ENCODE measurements at regions not wholly inside any gene's neighbourhood (a gene's known extent, or its start where the extent isn't known, plus 50 kb on each side); places are given as distances from the start of the nearest gene placed in this dataset.
"Not testable (repeated sequence)": the region's sequence is repeated elsewhere in the genome, so short reads cannot be mapped to it uniquely, and the experiment has no call there.

DNA sequence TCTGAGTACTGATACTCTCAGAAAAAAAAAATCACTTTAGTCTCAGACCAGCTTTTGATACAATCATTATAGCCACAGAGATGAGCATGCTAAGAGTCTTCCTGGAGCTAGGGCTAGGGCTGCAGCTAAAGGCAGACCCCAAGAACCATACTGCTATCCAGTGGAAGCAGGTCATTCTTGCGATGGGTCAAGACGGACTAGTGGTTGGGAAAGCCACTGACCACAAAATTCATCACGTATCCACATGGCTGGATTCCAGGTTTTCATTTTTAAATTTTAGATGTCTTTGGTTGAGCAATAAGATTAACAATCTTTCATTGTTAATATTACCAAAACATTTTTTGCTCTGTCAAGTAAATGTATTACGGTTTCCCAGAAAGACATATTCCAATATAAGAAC is 598.1 kb downstream of the DNAH5 start:
- DNase-seq (ENCODE audit: low read depth), result no peak

DNA sequence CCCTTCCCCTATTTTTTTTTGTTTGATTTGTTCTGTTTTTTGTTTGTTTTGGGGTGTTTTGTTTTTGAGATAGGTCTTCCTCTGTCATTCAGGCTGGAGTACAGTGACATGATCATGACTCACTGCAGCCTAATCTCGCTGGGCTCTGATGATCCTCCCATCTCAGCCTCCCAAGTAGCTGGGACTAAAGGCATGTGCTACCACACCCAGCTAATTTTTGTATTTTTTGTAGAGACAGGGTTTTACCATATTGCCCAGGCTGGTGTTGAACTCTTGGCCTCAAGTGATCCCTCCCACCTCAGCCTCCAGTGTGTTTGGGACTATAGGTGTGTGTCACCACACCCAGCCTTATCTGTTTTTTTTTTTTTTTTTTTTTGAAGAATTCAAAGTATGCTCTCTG is 605.4 kb downstream of the DNAH5 start:
- DNase-seq (ENCODE audit: low read depth), result no peak

DNA sequence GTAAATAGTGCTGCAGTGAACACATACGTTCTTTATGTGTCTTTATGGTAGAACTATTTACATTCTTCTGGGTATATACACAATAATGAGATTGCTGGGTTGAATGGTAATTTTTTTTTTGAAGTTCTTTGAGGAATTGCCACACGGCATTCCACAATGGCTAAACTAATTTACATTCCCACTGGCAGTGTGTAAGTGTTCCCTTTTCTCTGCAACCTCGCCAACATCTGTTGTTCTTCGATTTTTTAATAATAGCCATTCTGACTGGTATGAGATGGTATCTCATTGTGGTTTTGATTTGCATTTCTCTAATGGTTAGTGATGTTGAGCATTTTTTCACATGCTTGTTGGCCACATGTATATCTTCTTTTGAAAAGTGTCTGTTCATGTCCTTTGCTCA is 609.5 kb downstream of the DNAH5 start:
- not testable (repeated sequence) for DNase-seq (ENCODE audit: low read depth)

DNA sequence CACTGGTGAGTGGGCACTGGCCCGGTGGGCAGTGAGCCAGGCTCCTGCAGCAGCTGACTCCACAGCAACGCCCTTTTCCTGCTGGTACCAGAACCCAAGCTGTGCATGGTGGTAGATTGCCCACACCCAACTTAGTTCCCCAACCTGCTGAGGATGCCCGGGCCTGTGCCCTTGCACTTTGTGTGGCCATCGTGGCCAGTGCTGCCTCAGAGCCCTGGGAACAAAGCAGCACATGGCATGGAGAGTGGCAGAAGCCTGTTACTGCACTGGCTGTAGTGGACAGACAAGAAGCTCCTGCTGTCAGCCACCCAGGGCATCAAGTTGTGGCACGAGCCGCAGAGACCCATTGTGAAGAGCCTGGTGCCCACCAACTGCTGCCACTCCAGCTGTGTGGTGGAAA is 612.9 kb downstream of the DNAH5 start:
- no peak for DNase-seq (ENCODE audit: low read depth)

DNA sequence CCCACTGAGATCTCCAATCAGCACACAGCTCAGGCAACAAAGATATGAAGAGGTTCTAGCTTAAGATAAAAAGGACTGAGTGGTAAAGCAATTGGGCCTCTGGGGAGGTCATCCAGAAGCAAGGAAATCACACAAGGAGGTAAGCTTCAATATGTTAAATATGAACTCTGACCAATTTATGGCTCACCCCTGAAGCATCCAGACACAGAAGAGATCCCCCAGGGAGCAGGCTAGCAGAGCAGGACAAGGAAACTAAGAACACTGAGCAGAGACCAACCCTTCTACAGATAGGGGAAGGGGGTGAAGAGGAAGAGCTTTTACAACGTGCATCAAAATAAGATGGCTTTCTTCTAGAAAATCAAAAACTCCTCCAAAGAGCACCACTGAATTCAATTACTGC is 616.2 kb downstream of the DNAH5 start:
- DNase-seq (ENCODE audit: low read depth), result no peak

DNA sequence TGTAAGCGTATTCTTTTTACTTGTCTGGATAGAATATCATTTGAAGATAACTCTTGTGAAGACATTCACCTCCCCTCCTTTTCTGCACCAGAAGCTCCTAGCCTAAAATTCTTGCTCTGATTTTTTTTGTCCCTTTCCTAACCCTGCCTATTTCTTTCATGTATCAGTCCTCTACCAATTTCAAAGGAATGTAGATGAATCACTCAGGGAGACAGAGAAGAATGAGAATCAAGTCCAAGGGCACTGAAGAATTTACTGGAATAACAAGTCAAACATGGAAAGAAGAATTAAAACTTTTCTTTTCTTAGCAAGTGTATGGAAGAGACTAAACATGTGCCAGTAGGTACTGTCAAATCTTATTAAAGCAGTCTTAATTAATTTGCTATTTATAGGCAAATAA is 618.7 kb downstream of the DNAH5 start:
- no peak for DNase-seq (ENCODE audit: low read depth)

DNA sequence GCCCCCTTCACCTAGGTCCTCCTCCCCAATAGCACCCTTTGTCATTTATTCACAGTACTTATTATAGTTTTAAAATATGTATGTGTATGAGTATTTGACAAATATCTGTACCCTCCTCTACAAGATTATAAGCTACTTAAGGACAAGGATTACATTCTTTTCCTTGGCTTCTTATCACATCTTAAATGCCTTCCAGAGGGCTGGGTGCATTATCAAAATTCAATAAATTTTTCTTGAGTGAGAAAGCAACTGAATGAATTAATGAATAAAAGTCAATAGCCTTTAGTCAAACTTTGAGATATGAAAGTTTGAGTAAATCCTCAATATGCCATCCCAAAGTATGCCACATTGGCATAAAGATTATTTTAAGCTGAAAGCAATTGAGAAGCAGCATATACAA is 621.7 kb downstream of the DNAH5 start:
- DNase-seq (ENCODE audit: low read depth), result no peak

DNA sequence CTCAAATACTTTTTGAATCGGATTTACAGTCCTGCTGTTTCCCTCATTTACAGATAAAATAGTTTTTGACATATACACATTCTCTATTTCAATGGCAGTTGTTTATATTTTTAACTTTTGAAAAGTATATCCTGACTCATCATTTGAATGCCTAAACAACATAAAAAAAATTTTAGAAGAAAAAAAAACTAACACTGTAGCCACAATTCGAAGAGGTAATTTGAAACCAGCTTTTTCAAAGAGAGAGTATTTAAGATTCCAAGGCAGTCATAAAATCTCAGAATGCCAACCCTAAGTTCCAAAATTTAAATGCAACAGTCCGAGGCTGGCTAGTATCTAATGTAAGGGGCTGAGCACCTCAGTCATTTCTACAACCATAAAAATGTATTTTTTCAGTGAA is 626.8 kb downstream of the DNAH5 start:
- no peak for DNase-seq (ENCODE audit: low read depth)

DNA sequence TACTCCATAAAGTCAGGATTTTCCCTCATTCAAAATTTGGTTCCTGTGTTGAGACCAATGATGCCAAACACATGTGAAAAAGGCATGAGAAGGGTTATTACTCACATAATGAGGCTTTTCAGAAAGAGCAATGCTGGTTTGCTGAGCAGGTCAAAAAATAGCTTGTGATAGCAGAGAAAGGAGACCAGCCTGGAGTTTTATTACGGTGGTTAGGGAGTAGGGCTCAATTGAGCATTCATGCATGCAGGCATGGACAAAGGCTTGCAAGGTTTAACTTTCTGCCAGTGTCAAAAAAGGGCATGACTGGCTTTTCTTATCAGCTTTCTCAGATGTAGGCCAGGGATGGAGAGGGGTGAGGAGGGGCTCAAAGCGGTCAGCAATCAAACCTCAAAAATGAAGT is 628.3 kb downstream of the DNAH5 start:
- DNase-seq (ENCODE audit: low read depth), result no peak

DNA sequence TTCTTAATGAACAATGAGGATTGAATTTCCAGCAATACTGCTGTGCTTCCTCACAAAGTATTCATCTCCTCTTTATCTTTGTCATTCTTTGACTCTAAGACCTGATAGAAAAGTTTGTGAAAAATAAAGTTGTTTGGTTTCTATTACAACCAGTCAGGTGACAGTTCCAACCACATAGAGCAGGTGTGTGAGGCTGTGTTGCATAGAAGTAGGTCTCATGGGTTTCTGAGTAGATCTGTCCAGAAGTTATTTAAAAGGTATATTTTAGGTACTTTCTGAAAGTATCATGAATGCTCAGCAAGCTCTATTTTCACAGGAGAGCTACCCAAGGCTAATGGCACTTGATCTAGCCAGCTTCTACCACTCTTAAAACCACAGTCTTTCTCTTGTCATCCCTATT is 637.0 kb downstream of the DNAH5 start:
- DNase-seq (ENCODE audit: low read depth), result no peak

DNA sequence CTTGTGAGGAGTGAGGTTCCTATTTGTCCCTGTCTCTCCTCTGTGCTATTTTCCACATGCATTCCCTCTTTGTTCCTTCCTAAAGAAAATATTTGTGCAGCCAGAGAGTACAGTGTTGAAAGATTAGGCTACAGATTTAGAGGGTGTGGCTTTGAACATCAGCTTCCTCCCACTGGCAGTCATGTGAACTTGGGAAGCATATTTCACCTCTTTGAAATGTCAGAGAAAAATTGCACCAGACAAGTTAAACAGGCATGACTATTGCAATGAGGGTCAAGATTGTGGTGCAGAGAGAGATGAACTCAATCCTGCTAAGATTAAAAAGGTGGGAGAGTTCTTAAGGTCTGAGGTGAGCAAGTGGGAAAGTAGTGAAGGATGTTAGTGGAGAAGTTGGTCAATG is 641.0 kb downstream of the DNAH5 start:
- no peak for DNase-seq (ENCODE audit: low read depth)

DNA sequence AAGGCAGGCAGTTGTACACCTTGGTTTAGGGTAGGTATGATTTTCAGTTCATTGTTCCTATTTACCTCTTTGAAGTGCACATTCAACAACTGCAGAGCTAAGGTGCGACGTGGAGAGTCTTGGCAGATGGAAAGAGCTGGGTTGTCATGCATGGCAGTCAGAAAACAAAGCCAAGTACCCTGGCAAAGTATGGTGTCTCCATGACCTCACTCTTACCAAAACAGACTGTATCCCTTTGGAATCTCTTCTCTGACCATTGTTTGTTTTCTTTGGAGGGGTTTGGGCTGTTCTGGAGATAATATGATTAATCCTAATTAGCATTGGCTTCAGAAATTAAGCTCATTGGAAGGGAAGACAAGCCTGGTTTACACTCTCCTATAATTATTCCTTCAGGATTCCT is 665.7 kb downstream of the DNAH5 start:
- no peak for DNase-seq (ENCODE audit: low read depth)

DNA sequence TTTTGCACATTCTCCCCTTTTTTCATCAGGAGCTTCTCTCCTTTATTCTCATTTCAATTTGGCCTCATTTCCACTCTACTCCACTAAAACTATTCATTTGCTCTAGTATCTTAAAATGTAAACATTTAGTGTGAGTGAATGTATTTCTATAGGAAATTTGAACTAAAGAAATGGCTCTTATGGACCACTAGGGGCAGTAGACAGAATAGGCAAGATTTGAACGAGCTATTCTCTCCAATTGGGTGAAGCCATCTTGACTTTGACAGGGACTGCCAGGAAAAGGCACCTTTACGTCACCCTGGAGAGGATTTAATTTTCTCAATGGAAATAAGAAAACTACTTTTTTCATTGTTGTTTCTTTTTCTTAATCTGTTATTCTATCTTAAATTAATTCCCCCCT is 666.3 kb downstream of the DNAH5 start:
- no peak for DNase-seq (ENCODE audit: low read depth)

DNA sequence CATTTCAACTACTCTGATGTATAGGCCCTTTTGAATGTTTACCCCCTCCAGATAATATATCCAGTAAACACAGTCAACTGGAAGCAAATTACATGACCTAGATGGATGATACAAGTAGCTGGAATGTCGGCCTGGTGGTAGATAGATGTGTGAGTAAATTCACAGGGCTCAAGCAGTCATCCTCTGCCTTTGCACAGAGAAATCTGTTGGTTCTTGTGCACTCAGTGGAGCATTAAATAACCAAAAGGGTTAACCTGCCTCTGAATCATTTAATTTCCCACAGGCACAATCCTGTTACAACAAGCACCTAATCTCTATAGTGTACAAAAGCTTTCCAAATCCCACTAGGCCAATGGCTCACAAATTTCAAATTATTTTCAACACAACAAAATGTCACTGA is 668.3 kb downstream of the DNAH5 start:
- no peak for DNase-seq (ENCODE audit: low read depth)

DNA sequence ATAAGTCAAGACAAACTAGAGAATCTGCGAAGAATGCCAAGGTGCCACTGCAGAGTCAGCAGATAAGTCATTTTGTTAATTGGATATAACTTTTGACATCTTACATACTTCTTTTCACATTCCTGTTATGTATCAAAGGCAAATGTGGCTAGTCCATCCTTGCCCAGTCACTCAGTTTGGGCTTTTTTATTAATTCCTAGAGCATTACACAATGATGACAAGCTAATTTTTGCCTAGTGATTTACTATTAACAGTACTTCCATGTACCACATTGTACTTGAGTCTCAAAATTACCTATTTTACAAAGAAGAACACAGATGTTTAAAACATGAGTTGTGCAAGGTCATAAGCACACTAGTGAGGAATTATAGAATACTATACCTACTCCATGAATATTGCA is 680.8 kb downstream of the DNAH5 start:
- no peak for DNase-seq (ENCODE audit: low read depth)

DNA sequence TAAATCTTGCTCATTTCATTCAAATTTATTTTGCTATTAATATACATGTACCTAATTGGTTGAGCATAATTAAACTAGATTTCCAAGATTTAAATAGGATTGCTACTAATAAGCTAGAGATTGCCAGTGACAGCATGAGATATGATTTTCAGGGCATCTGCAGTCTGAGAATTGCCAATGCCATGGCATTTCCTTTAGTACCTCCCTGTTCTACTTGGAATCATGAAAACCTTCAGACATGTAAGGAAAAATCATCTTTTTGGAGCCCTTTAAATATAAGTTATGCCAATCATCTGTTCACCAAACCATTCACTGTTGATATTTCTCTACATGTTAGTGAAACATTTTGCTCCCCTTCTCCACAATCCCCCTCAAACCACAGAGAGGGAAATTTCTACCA is 691.4 kb downstream of the DNAH5 start:
- DNase-seq (ENCODE audit: low read depth), result no peak

DNA sequence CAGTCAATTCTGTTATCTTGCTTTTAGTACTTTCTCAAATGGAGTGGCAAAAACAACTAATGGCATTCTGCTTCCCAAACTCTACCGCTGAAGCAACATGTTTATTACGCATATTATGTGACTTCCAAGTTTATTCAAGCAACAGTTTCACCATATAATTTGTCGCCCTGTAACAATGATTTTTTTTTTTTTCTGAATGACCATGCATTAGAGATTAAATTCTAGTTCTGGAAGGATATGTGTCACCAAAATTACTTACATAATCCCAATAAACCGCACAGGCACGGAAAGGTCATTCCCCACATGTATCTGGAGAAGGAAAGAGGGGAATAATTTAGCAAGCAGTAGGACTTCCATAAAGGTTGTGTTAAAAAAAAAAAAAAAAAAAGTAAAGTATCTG is 691.8 kb downstream of the DNAH5 start:
- no peak for DNase-seq (ENCODE audit: low read depth)

DNA sequence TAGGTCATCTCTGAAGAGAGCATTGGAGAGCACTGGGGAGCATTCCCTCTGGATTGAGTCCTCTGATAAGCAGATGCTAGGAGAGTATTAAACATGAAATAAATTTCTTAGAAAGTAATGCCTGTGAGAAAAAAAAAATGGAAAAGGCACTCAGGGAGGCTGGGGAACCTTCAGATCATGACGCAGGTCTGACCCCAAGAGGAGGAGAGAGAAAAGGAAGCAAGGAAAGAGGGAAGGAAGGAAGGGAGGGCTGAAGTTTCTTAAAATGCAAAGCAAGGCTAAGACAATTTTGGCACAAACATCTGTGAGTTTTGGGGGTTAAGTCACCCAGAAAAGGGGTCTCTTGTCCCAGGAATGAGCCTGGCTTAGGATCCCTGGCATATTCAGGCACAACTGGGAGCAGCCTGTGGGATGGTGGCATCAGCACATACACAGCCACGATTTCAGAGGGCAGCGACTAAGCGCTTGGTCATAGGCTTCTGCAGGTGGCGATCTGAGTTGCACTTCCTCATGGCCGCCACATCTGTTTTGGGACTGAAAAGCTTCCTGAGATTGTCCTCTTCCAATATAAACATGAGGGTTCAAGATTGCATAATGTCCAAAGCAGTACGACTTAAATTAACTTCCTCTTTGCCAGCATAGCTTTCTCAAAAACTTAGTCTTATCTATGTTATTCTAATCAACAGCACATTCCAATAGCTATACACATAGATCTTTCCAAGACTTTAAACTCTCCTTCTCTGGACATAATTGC is 692.7 kb downstream of the DNAH5 start:
- DNase-seq (ENCODE audit: low read depth), result no peak

DNA sequence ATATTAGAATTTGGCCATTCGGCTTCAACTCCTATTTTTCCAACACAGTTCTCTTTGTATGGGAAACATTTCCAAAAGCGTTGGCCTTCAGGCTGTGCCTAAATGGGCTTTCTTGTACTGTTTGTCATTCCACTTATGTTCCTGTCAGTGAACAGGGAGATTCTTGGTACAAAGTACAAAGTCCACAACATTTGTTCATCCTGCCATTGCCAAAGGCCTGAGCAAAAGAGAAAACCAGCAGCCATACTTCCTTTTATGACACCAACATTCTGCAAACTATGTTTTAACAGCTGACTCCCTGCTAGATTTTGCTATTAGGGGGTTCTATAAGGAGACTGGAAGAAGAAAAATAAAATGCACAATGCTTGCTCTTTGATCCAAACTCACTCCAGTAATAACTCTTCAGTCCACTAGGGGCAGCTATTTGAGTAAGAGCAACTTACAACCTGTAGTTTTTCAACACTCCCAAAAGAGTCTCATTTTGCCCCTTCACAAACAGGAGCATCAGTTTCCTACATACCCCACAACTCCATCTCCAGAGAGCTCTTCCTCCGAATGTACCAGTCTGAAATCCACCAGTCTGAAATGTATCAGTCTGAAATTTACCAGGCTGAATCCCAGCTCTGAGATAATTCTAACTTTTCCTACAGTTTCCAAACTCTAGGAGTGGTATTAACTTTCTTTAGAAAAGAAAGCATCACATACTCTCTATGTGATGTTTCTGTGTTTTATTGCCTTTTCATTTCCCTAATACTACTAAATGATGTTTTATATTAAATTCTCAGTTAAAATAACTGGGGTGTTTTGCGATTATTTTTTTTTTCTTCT is 693.8 kb downstream of the DNAH5 start:
- no peak for DNase-seq (ENCODE audit: low read depth)

DNA sequence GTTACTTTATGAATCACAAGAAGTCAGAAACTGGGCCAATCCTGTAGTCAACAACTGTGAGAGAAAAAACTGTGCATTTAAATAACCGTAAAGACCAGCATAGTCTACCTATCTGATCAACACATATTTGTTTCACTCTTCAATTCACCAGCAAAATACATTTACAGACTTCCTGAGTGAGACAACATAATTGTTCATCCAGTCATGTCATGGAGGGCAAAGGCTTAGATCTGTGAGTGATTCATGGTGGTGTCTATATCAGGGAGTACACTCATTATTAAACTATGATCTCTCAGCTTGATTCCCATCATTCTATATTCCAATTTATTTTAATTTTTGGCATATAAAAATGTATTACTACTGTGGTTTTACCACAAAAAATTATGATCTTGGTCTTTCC is 694.6 kb downstream of the DNAH5 start:
- DNase-seq (ENCODE audit: low read depth), result no peak

DNA sequence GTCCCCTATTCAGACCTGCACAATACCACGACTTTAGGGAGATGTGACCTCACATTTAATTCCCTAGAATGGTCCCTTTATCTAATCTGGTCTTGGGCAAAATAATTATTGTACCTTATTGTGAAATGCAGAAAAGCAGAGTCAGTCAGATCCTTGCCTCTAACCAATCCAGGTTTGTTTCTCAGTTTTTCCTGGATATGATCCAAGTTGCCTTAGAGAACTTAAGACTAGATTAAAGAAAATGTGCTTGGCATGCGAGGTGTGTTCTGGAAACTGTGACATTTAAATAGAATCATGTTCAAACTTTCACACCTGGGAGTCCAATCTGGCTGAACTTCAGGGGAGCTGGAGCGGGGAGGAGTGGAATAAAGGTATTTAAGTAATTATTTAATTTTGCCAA is 696.2 kb downstream of the DNAH5 start:
- no peak for DNase-seq (ENCODE audit: low read depth)

DNA sequence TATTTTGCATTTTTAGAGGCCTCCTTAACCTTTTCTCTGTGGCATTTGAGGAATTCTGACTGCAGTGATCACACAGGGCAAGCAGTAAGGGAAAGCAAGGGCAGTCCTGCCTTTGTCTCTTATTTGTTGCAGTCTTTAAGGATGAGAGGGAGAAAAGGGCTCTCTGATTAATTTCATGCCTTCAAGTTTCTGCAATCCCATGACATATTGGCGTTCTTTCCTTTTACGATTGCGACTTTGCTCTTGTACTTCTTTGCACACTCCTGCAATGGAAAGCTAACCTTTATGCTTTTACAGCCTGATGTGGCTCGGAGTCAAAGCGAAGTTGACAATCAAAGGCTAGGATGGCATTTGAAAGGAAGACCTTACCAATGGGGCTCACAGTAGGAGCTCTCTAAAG is 698.4 kb downstream of the DNAH5 start:
- DNase-seq (ENCODE audit: low read depth), result no peak

DNA sequence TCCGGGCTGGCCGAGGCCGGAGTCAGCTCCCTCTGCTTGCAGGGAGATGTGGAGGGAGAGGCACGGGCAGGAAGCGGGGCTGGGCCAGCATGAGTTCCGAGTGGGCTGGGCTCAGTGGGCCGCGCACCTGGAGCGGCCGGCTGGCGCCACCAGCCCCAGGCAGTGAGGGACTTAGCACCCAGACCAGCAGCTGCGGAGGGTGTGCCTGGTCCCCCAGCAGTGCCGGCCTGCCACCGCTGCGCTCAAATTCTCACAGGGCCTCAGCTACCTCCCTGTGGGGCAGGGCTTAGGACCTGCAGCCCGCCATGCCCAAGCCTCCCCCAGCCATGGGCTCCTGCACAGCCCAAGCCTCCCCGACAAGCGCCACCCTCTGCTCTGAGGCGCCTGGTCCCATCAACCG is 700.3 kb downstream of the DNAH5 start:
- DNase-seq (ENCODE audit: low read depth), result no peak

DNA sequence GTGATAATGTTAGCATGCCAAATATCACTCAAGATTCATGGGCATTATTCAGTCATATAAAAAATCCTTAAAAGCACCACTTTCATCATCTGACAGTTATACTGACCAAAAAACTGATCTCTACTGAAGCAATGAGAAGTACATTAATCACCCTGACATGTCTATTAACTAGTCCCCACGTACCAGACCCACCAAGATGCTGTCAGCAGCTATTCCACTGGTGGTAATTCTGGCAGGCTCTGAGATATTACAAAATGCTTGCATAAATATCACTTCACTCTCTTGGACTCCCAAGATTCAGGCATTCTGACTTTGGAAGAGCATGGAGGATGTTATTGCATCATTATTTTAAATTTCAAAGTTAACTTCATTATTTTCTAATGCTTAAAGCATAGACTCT is 717.0 kb downstream of the DNAH5 start:
- DNase-seq (ENCODE audit: low read depth), result no peak
